HG02623 (cell line): ENCODE measurements at regions not wholly inside any gene's neighbourhood (a gene's known extent, or its start where the extent isn't known, plus 50 kb on each side); places are given as distances from the start of the nearest gene placed in this dataset.
"Not testable (repeated sequence)": the region's sequence is repeated elsewhere in the genome, so short reads cannot be mapped to it uniquely, and the experiment has no call there.

Experiments used
- ATAC-seq: cut with Tn5 transposase; IDR thresholded peaks from one replicate; pipeline ENCODE4 v1.9.1; 2021; ENCODE audit warnings: moderate library complexity; ENCODE audit not compliant: unreplicated experiment

DNA sequence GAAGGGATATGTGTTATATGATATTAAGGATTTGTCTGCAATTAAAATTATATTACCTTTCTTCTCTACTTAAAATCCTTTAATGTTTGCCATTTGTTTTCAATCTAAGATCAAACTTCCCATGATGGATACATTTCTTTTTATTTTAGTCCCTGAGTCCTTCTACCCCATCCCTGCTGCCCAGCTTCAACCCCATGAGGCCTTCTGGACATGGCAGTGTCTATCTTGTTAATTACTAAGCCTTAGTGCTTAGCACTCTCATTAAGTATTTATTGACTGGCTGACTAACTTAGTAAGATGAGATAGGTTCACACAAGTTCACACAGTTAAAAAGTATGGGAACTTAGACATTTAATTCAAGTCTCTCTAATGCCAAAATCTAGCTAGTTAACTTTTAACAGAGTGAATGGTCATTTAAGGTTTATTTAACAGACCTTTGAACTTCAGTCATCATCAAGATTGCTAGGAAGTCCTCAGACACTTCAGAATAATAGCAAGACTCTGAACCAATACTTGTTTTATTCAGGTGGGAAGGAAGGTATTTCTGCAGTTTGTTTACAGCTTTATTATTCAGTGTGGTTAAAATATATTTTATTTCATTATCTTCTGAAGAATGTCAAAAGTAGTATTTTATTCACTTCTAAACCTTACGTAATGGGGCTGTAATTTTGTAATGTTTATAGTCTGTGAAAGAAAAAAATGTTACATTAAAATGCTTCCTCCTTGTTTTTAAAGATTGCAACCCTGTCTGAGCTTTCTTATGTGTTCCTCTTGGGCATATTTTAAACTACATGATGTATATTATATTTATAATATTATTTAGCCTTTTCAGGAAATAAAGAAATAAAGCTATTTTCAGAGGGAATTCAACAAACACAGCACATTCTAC, 848.9 kb downstream of the REEP3 start:
- ATAC-seq = no peak

DNA sequence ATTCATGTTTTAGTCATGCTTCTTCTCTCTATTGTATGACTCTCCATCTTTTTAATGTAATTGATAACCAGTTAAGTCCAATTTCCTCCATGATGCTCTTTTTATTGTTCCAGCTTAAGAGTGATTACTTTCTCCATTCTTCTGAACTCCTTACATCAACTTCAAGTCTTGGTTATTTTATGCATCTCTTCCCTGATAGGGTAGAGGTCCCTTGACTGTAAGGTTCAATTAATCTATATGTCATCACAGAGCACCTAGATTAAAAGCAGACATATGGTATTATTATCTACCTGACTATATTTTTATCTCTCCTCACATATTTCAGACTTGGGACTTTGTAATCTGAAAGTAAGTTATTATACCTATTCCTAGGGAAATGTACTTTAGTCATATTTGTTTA, 853.1 kb downstream of the REEP3 start:
- no peak for ATAC-seq

GRCh38 chr10:64376167-64376566, 855.0 kb downstream of the REEP3 start:
- ATAC-seq = no peak

DNA sequence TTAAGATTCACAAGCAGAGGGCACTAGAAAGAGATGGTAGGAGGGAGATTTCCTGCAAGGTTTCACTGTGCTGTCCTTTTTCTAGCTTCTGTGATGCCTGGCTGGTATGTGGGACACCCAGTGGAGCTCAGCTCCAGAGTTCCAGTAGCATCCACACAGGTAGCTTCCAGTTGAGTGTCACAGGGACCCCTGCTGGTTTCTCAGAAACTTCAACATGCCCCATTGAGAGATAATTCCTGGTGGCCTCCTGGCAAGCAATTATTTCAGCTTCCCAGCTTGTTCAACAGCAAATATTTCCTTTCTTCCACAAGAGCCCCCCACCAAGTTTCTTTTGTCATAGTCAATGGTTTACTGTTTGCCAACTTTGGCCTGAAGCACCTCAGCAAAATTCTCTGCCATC, 858.7 kb downstream of the REEP3 start:
- no peak for ATAC-seq

GRCh38 chr10:64385355-64385754, 864.2 kb downstream of the REEP3 start:
- no peak for ATAC-seq

- no peak for ATAC-seq
Observed at GRCh38 chr10:64394744-64395143, 873.5 kb downstream of the REEP3 start.

GRCh38 chr10:64396105-64396708, 875.0 kb downstream of the REEP3 start:
- ATAC-seq = no peak

DNA sequence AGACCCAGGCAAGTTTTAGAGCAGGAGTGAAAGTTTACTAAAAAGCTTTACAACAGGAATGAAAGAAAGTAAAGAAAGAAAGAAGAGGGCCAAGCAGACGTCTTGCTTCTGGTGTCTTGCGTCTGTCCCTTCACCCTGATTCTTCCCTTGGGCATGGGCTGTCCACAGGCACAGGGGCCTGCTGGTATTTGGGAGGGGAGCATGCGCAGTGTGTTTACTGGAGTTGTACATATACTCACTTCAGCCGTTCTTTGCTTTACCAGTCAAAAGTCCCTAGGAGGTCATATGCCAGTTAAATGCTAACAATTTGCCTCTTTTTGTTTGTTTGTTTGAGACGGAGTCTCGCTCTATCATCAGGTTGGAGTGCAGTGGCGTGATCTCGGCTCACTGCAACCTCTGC, 875.9 kb downstream of the REEP3 start:
- ATAC-seq = no peak

DNA sequence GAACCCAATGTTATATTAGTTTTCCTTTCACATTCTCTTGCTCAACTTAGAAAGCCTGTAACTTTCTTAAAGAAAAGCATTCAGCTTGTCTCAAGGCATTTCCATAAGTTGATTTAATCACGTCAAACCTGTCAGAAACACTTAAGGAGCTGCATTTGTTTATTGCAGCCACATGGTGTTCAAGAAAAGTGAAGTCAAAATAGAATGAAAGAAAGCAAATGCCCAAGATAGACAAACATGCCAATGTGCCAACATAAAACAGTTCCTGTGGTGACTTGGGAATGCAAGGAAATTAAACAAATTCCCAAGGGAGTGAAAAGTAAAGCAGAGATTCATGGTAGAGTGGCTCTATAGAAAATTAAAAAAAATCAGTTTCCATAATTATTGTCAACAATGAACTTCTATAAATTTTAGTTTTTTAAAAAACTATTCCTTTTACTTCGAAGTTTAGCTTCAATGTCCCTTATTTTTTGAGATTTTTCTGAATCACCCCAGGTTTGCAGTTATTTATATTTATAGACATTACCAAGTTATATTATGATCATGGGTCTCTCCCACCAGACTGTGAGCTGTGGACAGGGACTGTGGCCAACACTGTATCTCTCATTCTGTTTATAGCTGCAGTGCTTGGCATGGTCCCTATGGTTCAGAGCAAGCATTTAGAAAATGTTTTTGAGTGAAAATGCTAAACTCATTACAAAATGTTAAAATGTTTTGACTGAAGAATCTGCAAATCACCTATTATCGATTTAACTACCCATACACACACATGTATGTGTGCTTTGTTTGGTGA, 887.4 kb downstream of the REEP3 start:
- ATAC-seq = no peak

DNA sequence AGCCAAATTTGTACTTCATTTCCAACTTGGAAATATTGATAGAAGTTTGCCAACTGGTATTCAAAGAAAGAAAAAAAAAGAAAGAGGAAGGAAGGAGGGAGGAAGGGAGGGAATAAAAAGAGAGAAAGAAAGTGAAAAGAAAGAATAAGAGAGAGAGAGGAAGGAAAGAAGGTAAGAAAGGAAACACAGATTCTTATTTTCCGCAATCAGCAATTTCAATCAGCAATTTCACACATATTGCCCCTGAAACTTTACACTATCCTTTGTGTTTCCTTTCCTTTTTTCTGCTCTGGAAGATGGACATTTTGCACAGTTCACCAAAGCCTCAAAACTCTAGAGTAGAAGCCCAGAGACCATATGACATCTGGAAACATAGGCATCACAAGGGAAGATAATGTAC, 888.1 kb downstream of the REEP3 start:
- ATAC-seq = no peak

- ATAC-seq = no peak
Observed at GRCh38 chr10:64416011-64416410, 894.8 kb downstream of the REEP3 start.

GRCh38 chr10:64419461-64419860, 898.3 kb downstream of the REEP3 start:
- no peak for ATAC-seq

- ATAC-seq = no peak
Observed at GRCh38 chr10:64426745-64427144, 905.5 kb downstream of the REEP3 start.

GRCh38 chr10:64430690-64431323, 909.6 kb downstream of the REEP3 start:
- ATAC-seq = no peak

- ATAC-seq = not testable (repeated sequence)
Observed at GRCh38 chr10:64441872-64442271, 920.7 kb downstream of the REEP3 start.

- no peak for ATAC-seq
Observed at GRCh38 chr10:64444163-64444562, 923.0 kb downstream of the REEP3 start.

GRCh38 chr10:64444564-64444963, 923.4 kb downstream of the REEP3 start:
- no peak for ATAC-seq

DNA sequence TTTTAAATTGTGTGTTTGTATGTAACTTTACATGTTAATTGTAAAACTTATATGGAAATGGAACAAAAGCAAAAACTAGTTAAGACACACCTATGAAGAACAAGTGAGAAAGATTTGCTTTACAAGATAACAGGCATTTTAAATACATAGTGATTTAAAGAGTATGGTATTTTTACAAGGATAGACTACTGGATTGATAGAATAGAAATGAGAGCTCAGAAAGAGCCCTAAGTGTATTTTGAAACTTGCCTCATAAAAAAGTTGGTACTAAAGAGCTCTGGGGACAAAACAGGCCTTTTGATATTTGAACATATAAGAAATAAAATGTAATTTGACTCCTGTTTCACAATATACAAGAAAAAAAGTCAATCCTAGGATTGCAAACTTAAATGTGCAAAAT, 928.4 kb downstream of the REEP3 start:
- no peak for ATAC-seq

DNA sequence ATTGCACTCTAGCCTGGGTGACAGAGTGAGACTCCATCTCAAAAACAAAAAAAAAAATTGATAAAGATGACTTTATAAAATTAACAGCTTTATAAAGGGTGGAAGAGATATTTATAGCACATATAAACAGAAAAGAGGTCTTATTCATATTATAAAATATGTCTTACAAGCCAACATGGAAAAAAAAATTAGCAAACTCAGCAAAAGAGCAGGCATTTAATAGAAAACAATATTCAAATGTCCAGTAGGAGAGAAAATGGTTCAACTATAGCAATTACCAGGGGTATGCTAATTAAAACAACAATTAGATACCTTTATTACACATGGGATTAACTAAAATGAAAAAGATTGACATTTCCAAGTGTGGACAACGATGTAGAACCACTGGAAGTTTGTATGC, 929.1 kb downstream of the REEP3 start:
- ATAC-seq = no peak

DNA sequence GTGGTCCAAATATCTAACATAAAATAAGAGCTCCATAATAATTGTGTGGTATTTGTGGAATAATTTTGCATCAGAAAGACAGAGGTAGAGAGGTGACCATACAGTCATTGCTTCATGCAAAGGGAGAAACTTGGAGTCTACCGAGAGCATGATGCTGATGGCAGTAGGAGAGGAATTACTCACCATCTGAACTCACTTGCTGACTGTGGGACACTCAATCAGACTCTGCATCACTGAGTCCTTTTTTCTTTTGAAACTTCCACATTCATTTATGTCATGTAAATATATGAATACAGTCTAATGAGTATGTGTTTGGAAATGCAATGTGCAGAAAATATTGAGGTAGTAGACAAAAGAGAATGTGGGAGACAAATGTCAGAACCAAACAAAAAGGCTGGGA, 933.8 kb downstream of the REEP3 start:
- no peak for ATAC-seq

DNA sequence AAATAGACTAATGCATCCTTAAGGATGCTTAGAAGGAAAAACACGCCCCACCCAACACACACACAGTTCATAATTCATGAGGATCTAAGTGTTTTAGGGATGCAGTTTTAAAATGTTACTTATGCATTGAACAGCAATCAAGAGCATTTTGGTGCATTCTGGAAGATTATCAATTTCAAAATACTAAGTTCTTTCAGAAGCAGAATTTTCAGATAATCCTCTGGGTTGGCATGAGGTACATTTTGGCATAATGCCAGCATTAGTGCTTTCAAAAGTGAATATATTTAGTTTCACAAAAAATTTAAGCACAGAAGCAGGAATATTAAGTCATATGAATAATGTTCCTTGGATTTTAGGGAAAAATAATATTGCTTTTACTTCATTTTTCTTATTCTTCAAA, 937.1 kb downstream of the REEP3 start:
- no peak for ATAC-seq
